Breast epithelium (tissue), 4 donors: ENCODE measurements at regions not wholly inside any gene's neighbourhood (a gene's known extent, or its start where the extent isn't known, plus 50 kb on each side); places are given as distances from the start of the nearest gene placed in this dataset.
A peak's percentile ranks its signal among the peaks of the same experiment; 100 is the strongest.

ENCODE experiments used
- DNase-seq, 2 donors: peaks; one replicate each; pipeline ENCODE4 v3.0.0-alpha.2; 2019; ENCODE audit warnings: low spot score in 2 of 2
- H3K27ac ChIP-seq, 2 donors: fragments of 200-600 bp; sonication (generic) in 1 of 2; one replicate each; pipeline ENCODE4 v1.5.1; 2016 to 2019; ENCODE audit warnings: mild to moderate bottlenecking in 1 of 2
- H3K27me3 ChIP-seq, 2 donors: fragments of 200-600 bp; sonication (generic) in 1 of 2; one replicate each; pipeline versions ENCODE4 v1.5.1 to v1.6.0; 2017 to 2019; ENCODE audit warnings: control low read depth in 1 of 2, mild to moderate bottlenecking in 1 of 2
- H3K36me3 ChIP-seq: fragments of 200-600 bp; one replicate; pipeline ENCODE4 v1.5.1; 2019
- H3K4me1 ChIP-seq, 2 donors: fragments of 200-600 bp; sonication (generic); one replicate each; pipeline ENCODE4 v1.5.1; 2016 to 2019; ENCODE audit warnings: control low read depth in 1 of 2
- H3K4me3 ChIP-seq, 3 donors: fragments of 200-600 bp; sonication (generic); 1 replicate in 2 of 3; 2 replicates in 1 of 3; pipeline ENCODE4 v1.5.1; 2016 to 2019; ENCODE audit warnings: mild to moderate bottlenecking in 3 of 3, moderate library complexity in 2 of 3
- H3K9me3 ChIP-seq, 2 donors: fragments of 200-600 bp; sonication (generic) in 1 of 2; one replicate each; pipeline ENCODE4 v1.5.1; 2016 to 2019; ENCODE audit warnings: control low read depth in 1 of 2
- CTCF ChIP-seq, 3 donors: fragments of 450-650 bp; IDR thresholded peaks; one replicate each; pipeline ENCODE4 v1.5.1; 2016 to 2017; ENCODE audit warnings: antibody characterized with exemption in 3 of 3, mild to moderate bottlenecking in 3 of 3, moderate library complexity in 3 of 3
- POLR2A ChIP-seq: fragments of 450-650 bp; IDR thresholded peaks from one replicate; pipeline ENCODE4 v1.6.1; 2016; ENCODE audit warnings: antibody characterized with exemption, mild to moderate bottlenecking, moderate library complexity
- POLR2AphosphoS5 ChIP-seq, 3 donors: sonication (generic); formaldehyde crosslinking; IDR thresholded peaks; one replicate each; pipeline ENCODE4 v1.6.1; 2017; ENCODE audit warnings: antibody characterized with exemption in 3 of 3
- intact Hi-C: fragments of 100-400 bp; cut with DNase I; formaldehyde crosslinking; loops from one replicate; pipeline ENCODE4 v1.15.1; 2023; ENCODE audit warnings: low total_unique reads

GRCh38 chr21:35681946-35682345, 378.4 kb downstream of the SETD4 start:
- Histone ChIP-seq H3K4me3 (no peak overlapping the region), H3K27me3 (no peaks in the 10 kb centered on the region), H3K27ac (no peak overlapping the region), H3K4me1 (peaks cover 0 to 11% of the 10 kb centered on the region in 2 donors), H3K9me3 (no peaks in the 10 kb centered on the region), H3K36me3 (no peaks in the 10 kb centered on the region)
- no peak for TF ChIP-seq POLR2AphosphoS5 (IDR thresholded peaks at IDR 0.05)
- no peak for TF ChIP-seq POLR2A
- no peak for TF ChIP-seq CTCF (IDR thresholded peaks at IDR 0.05)
- DNase-seq, result no peak
- intact Hi-C loops, result no loop called here

- intact Hi-C loops, result no loop called here
- TF ChIP-seq POLR2A (no peak), POLR2AphosphoS5 (IDR thresholded peaks at IDR 0.05) (no peak), CTCF (IDR thresholded peaks at IDR 0.05) (no peak)
- H3K4me3 ChIP-seq, result no peak overlapping the region
- H3K9me3 ChIP-seq, result no peaks in the 10 kb centered on the region
- DNase-seq, result no peak
- no peak overlapping the region for H3K27ac ChIP-seq
- no peaks in the 10 kb centered on the region for H3K27me3 ChIP-seq
- peaks cover 0 to 14% of the 10 kb centered on the region in 2 donors for H3K4me1 ChIP-seq
- no peaks in the 10 kb centered on the region for H3K36me3 ChIP-seq
These were observed 381.2 kb downstream of the SETD4 start for GRCh38 chr21:35679076-35679475.

DNA sequence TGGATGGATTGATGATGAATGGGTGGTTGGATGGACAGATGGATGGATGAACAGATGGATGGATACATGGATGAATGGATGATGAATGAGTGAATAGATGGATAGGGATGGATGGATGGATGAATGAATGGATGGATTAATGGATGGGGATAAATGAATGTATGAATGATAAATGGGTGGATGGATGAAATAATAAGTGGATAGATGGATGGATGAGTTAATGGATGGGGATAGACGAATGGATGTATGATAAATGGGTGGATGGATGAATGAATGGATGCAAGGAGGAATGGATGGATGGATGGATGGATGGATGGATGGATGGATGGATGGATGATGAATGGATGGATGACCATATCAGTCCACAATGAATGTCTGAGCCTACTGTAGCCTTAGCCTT, 381.9 kb downstream of the SETD4 start:
- H3K4me1 ChIP-seq, result peaks cover 0 to 14% of the 10 kb centered on the region in 2 donors
- intact Hi-C loops, result no loop called here
- H3K36me3 ChIP-seq, result no peaks in the 10 kb centered on the region
- H3K4me3 ChIP-seq, result no peak overlapping the region
- H3K27ac ChIP-seq, result no peak overlapping the region
- TF ChIP-seq CTCF (IDR thresholded peaks at IDR 0.05) (no peak), POLR2AphosphoS5 (IDR thresholded peaks at IDR 0.05) (no peak), POLR2A (no peak)
- no peaks in the 10 kb centered on the region for H3K9me3 ChIP-seq
- H3K27me3 ChIP-seq, result no peaks in the 10 kb centered on the region
- no peak for DNase-seq

- peaks cover 0 to 14% of the 10 kb centered on the region in 2 donors for H3K4me1 ChIP-seq
- no peak for TF ChIP-seq POLR2AphosphoS5 (IDR thresholded peaks at IDR 0.05)
- TF ChIP-seq POLR2A, result no peak
- TF ChIP-seq CTCF (IDR thresholded peaks at IDR 0.05), result no peak
- DNase-seq, result peak in 1 of 2 donors; percentile 47
- H3K27me3 ChIP-seq, result no peaks in the 10 kb centered on the region
- H3K9me3 ChIP-seq, result no peaks in the 10 kb centered on the region
- H3K27ac ChIP-seq, result peak overlapping the region; percentile 41 to 62
- intact Hi-C loops, result no loop called here
- no peak overlapping the region for H3K4me3 ChIP-seq
- H3K36me3 ChIP-seq, result no peaks in the 10 kb centered on the region
These were observed 383.0 kb downstream of the SETD4 start for GRCh38 chr21:35677298-35677841.

DNA sequence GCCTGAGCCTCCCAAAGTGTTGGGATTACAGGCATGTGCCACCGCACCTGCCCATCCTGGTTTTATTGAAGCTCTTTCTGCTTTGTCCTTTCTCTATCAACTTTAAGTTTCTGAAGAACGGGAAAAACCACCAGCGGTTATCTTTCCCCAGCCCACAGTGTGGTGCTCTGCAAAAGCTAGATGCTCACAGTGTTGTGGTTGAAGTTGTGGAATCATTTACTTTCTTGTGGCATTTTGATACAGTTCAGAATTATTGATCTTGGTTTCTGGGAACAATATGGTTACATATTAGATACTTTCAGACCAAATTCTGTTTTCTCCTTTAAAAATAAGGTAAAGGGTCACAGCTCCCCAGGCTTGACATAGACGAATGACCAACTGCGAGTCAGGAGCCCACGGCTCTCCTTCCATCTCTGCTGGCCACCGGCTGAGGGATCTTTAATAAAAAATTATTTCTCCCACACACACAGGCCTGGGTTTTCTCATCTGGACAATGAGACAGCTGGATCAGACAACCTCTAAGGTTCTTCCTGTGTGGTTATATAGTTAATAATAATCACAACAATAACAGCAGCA, 385.3 kb downstream of the SETD4 start:
- intact Hi-C loops, result no loop called here
- no peak overlapping the region for H3K27ac ChIP-seq
- H3K36me3 ChIP-seq, result no peaks in the 10 kb centered on the region
- no peak overlapping the region for H3K4me3 ChIP-seq
- H3K4me1 ChIP-seq, result peaks cover 0 to 14% of the 10 kb centered on the region in 2 donors
- H3K27me3 ChIP-seq, result no peaks in the 10 kb centered on the region
- H3K9me3 ChIP-seq, result no peaks in the 10 kb centered on the region
- DNase-seq, result no peak
- TF ChIP-seq POLR2A (no peak), POLR2AphosphoS5 (IDR thresholded peaks at IDR 0.05) (no peak), CTCF (IDR thresholded peaks at IDR 0.05) (no peak)
